NCI-H187 treated with DMSO at 0.1 percent for 48 hours (cell line): ENCODE measurements at regions not wholly inside any gene's neighbourhood (a gene's known extent, or its start where the extent isn't known, plus 50 kb on each side); places are given as distances from the start of the nearest gene placed in this dataset.

ENCODE experiments used
- DNase-seq: peaks from one replicate; lab custom pipeline; 2025; lab: John Stamatoyannopoulos, UW

GRCh38 chr10:130559547-130559880 is 423.3 kb downstream of the GLRX3 start:
- DNase-seq = no peak

GRCh38 chr10:130560116-130560515 is 423.9 kb downstream of the GLRX3 start:
- DNase-seq = no peak

GRCh38 chr10:130560573-130560972 is 424.4 kb downstream of the GLRX3 start:
- no peak for DNase-seq

- DNase-seq = no peak
Observed at GRCh38 chr10:130561681-130562080, 425.5 kb downstream of the GLRX3 start.

GRCh38 chr10:130567011-130567410 is 430.8 kb downstream of the GLRX3 start:
- no peak for DNase-seq

GRCh38 chr10:130567436-130567835 is 431.2 kb downstream of the GLRX3 start:
- DNase-seq = no peak

- no peak for DNase-seq
Observed at GRCh38 chr10:130568246-130568645, 432.1 kb downstream of the GLRX3 start.

GRCh38 chr10:130570074-130570473 is 433.9 kb downstream of the GLRX3 start:
- DNase-seq = no peak

- DNase-seq = no peak
Observed at GRCh38 chr10:130571674-130572073, 435.5 kb downstream of the GLRX3 start.

- no peak for DNase-seq
Observed at GRCh38 chr10:130573446-130573845, 437.3 kb downstream of the GLRX3 start.

GRCh38 chr10:130575756-130576285 is 439.6 kb downstream of the GLRX3 start:
- no peak for DNase-seq

- no peak for DNase-seq
Observed at GRCh38 chr10:130576427-130576826, 440.2 kb downstream of the GLRX3 start.

GRCh38 chr10:130577039-130577438 is 440.8 kb downstream of the GLRX3 start:
- no peak for DNase-seq

- no peak for DNase-seq
Observed at GRCh38 chr10:130578532-130579289, 442.5 kb downstream of the GLRX3 start.

- DNase-seq = no peak
Observed at GRCh38 chr10:130579913-130580312, 443.7 kb downstream of the GLRX3 start.

- no peak for DNase-seq
Observed at GRCh38 chr10:130580975-130581374, 444.8 kb downstream of the GLRX3 start.

GRCh38 chr10:130587718-130588117 is 451.5 kb downstream of the GLRX3 start:
- DNase-seq = no peak

- DNase-seq = no peak
Observed at GRCh38 chr10:130606001-130606405, 469.8 kb downstream of the GLRX3 start.

GRCh38 chr10:130607366-130607765 is 471.2 kb downstream of the GLRX3 start:
- no peak for DNase-seq

- no peak for DNase-seq
Observed at GRCh38 chr10:130611239-130611638, 475.0 kb downstream of the GLRX3 start.

- DNase-seq = no peak
Observed at GRCh38 chr10:130615457-130615856, 479.3 kb downstream of the GLRX3 start.

GRCh38 chr10:130617985-130618384 is 481.8 kb downstream of the GLRX3 start:
- no peak for DNase-seq

- no peak for DNase-seq
Observed at GRCh38 chr10:130618647-130619046, 482.5 kb downstream of the GLRX3 start.

GRCh38 chr10:130621231-130621775 is 485.1 kb downstream of the GLRX3 start:
- DNase-seq = no peak
